ENCODE measurements at regions not wholly inside any gene's neighbourhood (a gene's known extent, or its start where the extent isn't known, plus 50 kb on each side); places are given as distances from the start of the nearest gene placed in this dataset.

DNA sequence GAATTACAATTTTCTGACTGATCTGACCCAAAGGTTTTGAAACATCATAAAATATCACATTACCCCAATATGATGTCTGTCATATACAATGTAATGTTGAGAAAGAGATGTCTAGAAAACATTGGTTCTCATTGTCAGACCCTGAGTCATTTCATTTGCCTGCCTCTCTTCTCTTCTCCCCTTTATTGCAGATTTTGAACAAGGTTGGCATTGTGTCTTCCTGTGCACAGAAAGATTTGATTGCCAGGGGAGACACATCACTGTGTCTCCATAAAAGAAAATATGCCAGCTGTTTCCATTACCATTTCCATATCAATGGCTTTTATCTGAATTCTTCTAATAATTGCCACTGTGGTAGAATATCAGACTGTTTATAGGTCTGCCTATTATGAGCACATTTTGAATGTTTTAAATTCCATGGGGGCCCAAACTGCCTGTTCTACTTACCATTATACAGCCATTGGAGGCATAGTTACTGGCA lies 65.6 kb downstream of the IFI44 start:
- intact Hi-C loops (cut with DNase I) = no loop called here
- no peak for DNase-seq
- no peaks in the 10 kb centered on the region for H3K27me3 ChIP-seq
- H3K4me3 ChIP-seq = no peak overlapping the region
- no peak overlapping the region for H3K27ac ChIP-seq
- H3K4me1 ChIP-seq = no peaks in the 10 kb centered on the region
- no peaks in the 10 kb centered on the region for H3K36me3 ChIP-seq (replicated peaks in 1 of 2; ENCODE audit: insufficient read depth in 1 of 2, low read depth in 2 of 2)
- TF ChIP-seq POLR2A (IDR thresholded peaks at IDR 0.05) = no peak
- TF ChIP-seq, protein P1, sequence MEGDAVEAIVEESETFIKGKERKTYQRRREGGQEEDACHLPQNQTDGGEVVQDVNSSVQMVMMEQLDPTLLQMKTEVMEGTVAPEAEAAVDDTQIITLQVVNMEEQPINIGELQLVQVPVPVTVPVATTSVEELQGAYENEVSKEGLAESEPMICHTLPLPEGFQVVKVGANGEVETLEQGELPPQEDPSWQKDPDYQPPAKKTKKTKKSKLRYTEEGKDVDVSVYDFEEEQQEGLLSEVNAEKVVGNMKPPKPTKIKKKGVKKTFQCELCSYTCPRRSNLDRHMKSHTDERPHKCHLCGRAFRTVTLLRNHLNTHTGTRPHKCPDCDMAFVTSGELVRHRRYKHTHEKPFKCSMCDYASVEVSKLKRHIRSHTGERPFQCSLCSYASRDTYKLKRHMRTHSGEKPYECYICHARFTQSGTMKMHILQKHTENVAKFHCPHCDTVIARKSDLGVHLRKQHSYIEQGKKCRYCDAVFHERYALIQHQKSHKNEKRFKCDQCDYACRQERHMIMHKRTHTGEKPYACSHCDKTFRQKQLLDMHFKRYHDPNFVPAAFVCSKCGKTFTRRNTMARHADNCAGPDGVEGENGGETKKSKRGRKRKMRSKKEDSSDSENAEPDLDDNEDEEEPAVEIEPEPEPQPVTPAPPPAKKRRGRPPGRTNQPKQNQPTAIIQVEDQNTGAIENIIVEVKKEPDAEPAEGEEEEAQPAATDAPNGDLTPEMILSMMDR (IDR thresholded peaks at IDR 0.05) = no peak
- no peaks in the 10 kb centered on the region for H3K9me3 ChIP-seq
- ATAC-seq = no peak

- TF ChIP-seq POLR2A (IDR thresholded peaks at IDR 0.05) = no peak
- TF ChIP-seq, protein P1 (IDR thresholded peaks at IDR 0.05) = no peak
- Histone ChIP-seq H3K4me3 (no peak overlapping the region), H3K27ac (no peak overlapping the region), H3K9me3 (no peaks in the 10 kb centered on the region), H3K27me3 (no peaks in the 10 kb centered on the region), H3K4me1 (no peaks in the 10 kb centered on the region), H3K36me3 (replicated peaks in 1 of 2; ENCODE audit: insufficient read depth in 1 of 2, low read depth in 2 of 2) (no peaks in the 10 kb centered on the region)
- DNase-seq = no peak
- intact Hi-C loops (cut with DNase I) = no loop called here
- no peak for ATAC-seq
Measured at GRCh38 chr1:78716186-78716585, 66.6 kb downstream of the IFI44 start.

DNA sequence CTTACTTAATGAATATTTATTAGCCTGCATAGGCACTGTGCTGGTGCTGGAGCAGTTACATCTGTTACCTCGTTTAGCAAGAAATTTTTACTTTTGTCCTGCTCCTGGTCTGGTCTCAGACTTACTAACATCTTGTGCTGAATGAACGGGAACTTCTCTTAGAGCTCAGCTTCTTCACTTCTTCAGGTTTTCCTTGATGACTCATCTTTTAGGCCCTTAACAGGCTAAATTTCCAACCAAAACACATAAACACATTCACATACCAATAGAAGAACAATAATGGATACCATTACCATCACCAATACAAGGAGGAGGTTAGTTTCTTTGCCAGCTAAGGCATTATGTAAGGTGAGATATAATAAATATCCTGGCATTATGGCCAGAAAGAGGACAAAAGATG lies 68.9 kb downstream of the IFI44 start:
- intact Hi-C loops (cut with DNase I) = no loop called here
- WGBS, 2 donors = 45 to 56% methylated on average over 2 of the region's 2 CpGs
- DNase-seq (no peak), ATAC-seq (no peak)
- no peaks in the 10 kb centered on the region for H3K9me3 ChIP-seq
- H3K4me3 ChIP-seq = no peak overlapping the region
- H3K27ac ChIP-seq = no peak overlapping the region
- no peaks in the 10 kb centered on the region for H3K36me3 ChIP-seq (replicated peaks in 1 of 2; ENCODE audit: insufficient read depth in 1 of 2, low read depth in 2 of 2)
- no peaks in the 10 kb centered on the region for H3K4me1 ChIP-seq
- no peaks in the 10 kb centered on the region for H3K27me3 ChIP-seq
- TF ChIP-seq, protein P1 (IDR thresholded peaks at IDR 0.05) = no peak
- no peak for TF ChIP-seq POLR2A (IDR thresholded peaks at IDR 0.05)

GRCh38 chr1:78721136-78721535 lies 71.5 kb downstream of the IFI44 start:
- Histone ChIP-seq H3K9me3 (no peaks in the 10 kb centered on the region), H3K36me3 (replicated peaks in 1 of 2; ENCODE audit: insufficient read depth in 1 of 2, low read depth in 2 of 2) (no peaks in the 10 kb centered on the region), H3K4me3 (no peak overlapping the region), H3K27me3 (no peaks in the 10 kb centered on the region), H3K4me1 (no peaks in the 10 kb centered on the region), H3K27ac (no peak overlapping the region)
- 27 to 35% methylated on average over 3 of the region's 3 CpGs for WGBS, 2 donors
- no peak for TF ChIP-seq POLR2A (IDR thresholded peaks at IDR 0.05)
- TF ChIP-seq, protein P1 (IDR thresholded peaks at IDR 0.05) = no peak
- ATAC-seq = no peak
- intact Hi-C loops (cut with DNase I) = no loop called here
- no peak for DNase-seq

GRCh38 chr1:78722105-78722504 lies 72.5 kb downstream of the IFI44 start:
- 59% methylated on average over 2 of the region's 2 CpGs for WGBS, 2 donors

More at GRCh38 chr1:78722105-78722504, 72.5 kb downstream of the IFI44 start:
- no peak overlapping the region for H3K27ac ChIP-seq
- H3K36me3 ChIP-seq (replicated peaks in 1 of 2; ENCODE audit: insufficient read depth in 1 of 2, low read depth in 2 of 2) = no peaks in the 10 kb centered on the region
- no peaks in the 10 kb centered on the region for H3K27me3 ChIP-seq
- H3K9me3 ChIP-seq = no peaks in the 10 kb centered on the region
- DNase-seq (no peak), ATAC-seq (no peak)
- TF ChIP-seq, protein P1 (IDR thresholded peaks at IDR 0.05) = no peak
- no peak for TF ChIP-seq POLR2A (IDR thresholded peaks at IDR 0.05)
- no peak overlapping the region for H3K4me3 ChIP-seq
- intact Hi-C loops (cut with DNase I) = no loop called here
- no peaks in the 10 kb centered on the region for H3K4me1 ChIP-seq
